IPS-18a (cell line): ENCODE measurements at regions not wholly inside any gene's neighbourhood (a gene's known extent, or its start where the extent isn't known, plus 50 kb on each side); places are given as distances from the start of the nearest gene placed in this dataset.

Source experiments
- H3K27ac ChIP-seq: one replicate; pipeline ENCODE4 v1.5.1; 2013; ENCODE audit warnings: low read length
- H3K27me3 ChIP-seq: one replicate; pipeline ENCODE4 v1.6.1; 2013; ENCODE audit warnings: mild to moderate bottlenecking, low read length; ENCODE audit not compliant: control insufficient read depth, insufficient read depth
- H3K36me3 ChIP-seq: one replicate; pipeline ENCODE4 v1.6.1; 2013; ENCODE audit warnings: low read depth, low read length; ENCODE audit not compliant: control insufficient read depth
- H3K4me1 ChIP-seq: one replicate; pipeline ENCODE4 v1.6.1; 2013; ENCODE audit warnings: low read depth, low read length; ENCODE audit not compliant: control insufficient read depth
- H3K4me3 ChIP-seq: one replicate; pipeline ENCODE4 v1.5.1; 2013; ENCODE audit warnings: low read length
- H3K9ac ChIP-seq: one replicate; pipeline ENCODE4 v1.6.1; 2013; ENCODE audit warnings: mild to moderate bottlenecking, low read length, moderate library complexity
- H3K9me3 ChIP-seq: one replicate; pipeline ENCODE4 v1.6.1; 2013; ENCODE audit warnings: low read depth, low read length; ENCODE audit not compliant: control insufficient read depth

- no peaks in the 10 kb centered on the region for H3K36me3 ChIP-seq
- H3K9ac ChIP-seq = no peak overlapping the region
- no peaks in the 10 kb centered on the region for H3K4me1 ChIP-seq
- no peak overlapping the region for H3K4me3 ChIP-seq
- no peak overlapping the region for H3K27ac ChIP-seq
- H3K27me3 ChIP-seq = no peaks in the 10 kb centered on the region
- H3K9me3 ChIP-seq = no peaks in the 10 kb centered on the region
These were observed 443.2 kb upstream of the GYPC start for GRCh38 chr2:126212735-126213134.

GRCh38 chr2:126219081-126219480 is 436.9 kb upstream of the GYPC start:
- no peaks in the 10 kb centered on the region for H3K4me1 ChIP-seq
- H3K27me3 ChIP-seq = no peaks in the 10 kb centered on the region
- H3K27ac ChIP-seq = no peak overlapping the region
- no peaks in the 10 kb centered on the region for H3K36me3 ChIP-seq
- H3K9ac ChIP-seq = no peak overlapping the region
- H3K9me3 ChIP-seq = no peaks in the 10 kb centered on the region
- no peak overlapping the region for H3K4me3 ChIP-seq

GRCh38 chr2:126220331-126220730 is 435.6 kb upstream of the GYPC start:
- no peaks in the 10 kb centered on the region for H3K36me3 ChIP-seq
- no peak overlapping the region for H3K4me3 ChIP-seq
- H3K9me3 ChIP-seq = no peaks in the 10 kb centered on the region
- no peaks in the 10 kb centered on the region for H3K27me3 ChIP-seq
- H3K9ac ChIP-seq = no peak overlapping the region
- H3K4me1 ChIP-seq = no peaks in the 10 kb centered on the region
- no peak overlapping the region for H3K27ac ChIP-seq

GRCh38 chr2:126221506-126221905 is 434.5 kb upstream of the GYPC start:
- no peaks in the 10 kb centered on the region for H3K36me3 ChIP-seq
- H3K4me1 ChIP-seq = no peaks in the 10 kb centered on the region
- H3K9ac ChIP-seq = no peak overlapping the region
- H3K27ac ChIP-seq = no peak overlapping the region
- no peaks in the 10 kb centered on the region for H3K27me3 ChIP-seq
- H3K4me3 ChIP-seq = no peak overlapping the region
- H3K9me3 ChIP-seq = no peaks in the 10 kb centered on the region

GRCh38 chr2:126222278-126222677 is 433.7 kb upstream of the GYPC start:
- Histone ChIP-seq H3K9ac (no peak overlapping the region), H3K9me3 (no peaks in the 10 kb centered on the region), H3K4me3 (no peak overlapping the region), H3K27ac (no peak overlapping the region), H3K4me1 (no peaks in the 10 kb centered on the region), H3K27me3 (no peaks in the 10 kb centered on the region), H3K36me3 (no peaks in the 10 kb centered on the region)

GRCh38 chr2:126224776-126225175 is 431.2 kb upstream of the GYPC start:
- no peaks in the 10 kb centered on the region for H3K27me3 ChIP-seq
- H3K4me3 ChIP-seq = no peak overlapping the region
- H3K36me3 ChIP-seq = no peaks in the 10 kb centered on the region
- H3K27ac ChIP-seq = no peak overlapping the region
- no peaks in the 10 kb centered on the region for H3K4me1 ChIP-seq
- H3K9ac ChIP-seq = no peak overlapping the region
- H3K9me3 ChIP-seq = no peaks in the 10 kb centered on the region

GRCh38 chr2:126227250-126227649 is 428.7 kb upstream of the GYPC start:
- no peaks in the 10 kb centered on the region for H3K4me1 ChIP-seq
- no peak overlapping the region for H3K27ac ChIP-seq
- no peak overlapping the region for H3K9ac ChIP-seq
- no peaks in the 10 kb centered on the region for H3K9me3 ChIP-seq
- no peak overlapping the region for H3K4me3 ChIP-seq
- no peaks in the 10 kb centered on the region for H3K27me3 ChIP-seq
- H3K36me3 ChIP-seq = no peaks in the 10 kb centered on the region

- Histone ChIP-seq H3K36me3 (no peaks in the 10 kb centered on the region), H3K9ac (no peak overlapping the region), H3K27me3 (no peaks in the 10 kb centered on the region), H3K27ac (no peak overlapping the region), H3K9me3 (no peaks in the 10 kb centered on the region), H3K4me1 (no peaks in the 10 kb centered on the region), H3K4me3 (no peak overlapping the region)
These were observed 427.4 kb upstream of the GYPC start for GRCh38 chr2:126228531-126228930.

- H3K9ac ChIP-seq = no peak overlapping the region
These were observed 417.7 kb upstream of the GYPC start for GRCh38 chr2:126238251-126238650.

GRCh38 chr2:126239320-126239955 is 416.5 kb upstream of the GYPC start:
- no peak overlapping the region for H3K4me3 ChIP-seq
- no peaks in the 10 kb centered on the region for H3K4me1 ChIP-seq
- no peak overlapping the region for H3K9ac ChIP-seq
- H3K36me3 ChIP-seq = no peaks in the 10 kb centered on the region
- H3K27ac ChIP-seq = no peak overlapping the region
- no peaks in the 10 kb centered on the region for H3K9me3 ChIP-seq
- no peaks in the 10 kb centered on the region for H3K27me3 ChIP-seq

More at GRCh38 chr2:126238251-126238650, 417.7 kb upstream of the GYPC start:
- no peak overlapping the region for H3K27ac ChIP-seq
- no peak overlapping the region for H3K4me3 ChIP-seq
- H3K36me3 ChIP-seq = no peaks in the 10 kb centered on the region
- no peaks in the 10 kb centered on the region for H3K9me3 ChIP-seq
- no peaks in the 10 kb centered on the region for H3K4me1 ChIP-seq
- no peaks in the 10 kb centered on the region for H3K27me3 ChIP-seq

- H3K9ac ChIP-seq = no peak overlapping the region
- H3K27me3 ChIP-seq = no peaks in the 10 kb centered on the region
- no peak overlapping the region for H3K4me3 ChIP-seq
- no peak overlapping the region for H3K27ac ChIP-seq
- no peaks in the 10 kb centered on the region for H3K4me1 ChIP-seq
- no peaks in the 10 kb centered on the region for H3K36me3 ChIP-seq
- H3K9me3 ChIP-seq = no peaks in the 10 kb centered on the region
These were observed 415.0 kb upstream of the GYPC start for GRCh38 chr2:126241001-126241400.

- no peak overlapping the region for H3K9ac ChIP-seq
- H3K27ac ChIP-seq = no peak overlapping the region
- no peaks in the 10 kb centered on the region for H3K9me3 ChIP-seq
- no peaks in the 10 kb centered on the region for H3K36me3 ChIP-seq
- H3K4me3 ChIP-seq = no peak overlapping the region
- no peaks in the 10 kb centered on the region for H3K27me3 ChIP-seq
- H3K4me1 ChIP-seq = no peaks in the 10 kb centered on the region
These were observed 414.5 kb upstream of the GYPC start for GRCh38 chr2:126241411-126241810.
